Stimulated activated CD8-positive, alpha-beta memory T cell treated with anti-CD3 and anti-CD28 coated beads, Interleukin-4, amount 100 ng/mL, for 1 hour (primary cell): ENCODE measurements at regions not wholly inside any gene's neighbourhood (a gene's known extent, or its start where the extent isn't known, plus 50 kb on each side); places are given as distances from the start of the nearest gene placed in this dataset.

ENCODE experiments used
- DNase-seq, 2 donors: peaks; one replicate each; pipeline ENCODE4 v3.0.0-alpha.2; 2020; ENCODE audit warnings: low read depth in 2 of 2, low spot score in 1 of 2

DNA sequence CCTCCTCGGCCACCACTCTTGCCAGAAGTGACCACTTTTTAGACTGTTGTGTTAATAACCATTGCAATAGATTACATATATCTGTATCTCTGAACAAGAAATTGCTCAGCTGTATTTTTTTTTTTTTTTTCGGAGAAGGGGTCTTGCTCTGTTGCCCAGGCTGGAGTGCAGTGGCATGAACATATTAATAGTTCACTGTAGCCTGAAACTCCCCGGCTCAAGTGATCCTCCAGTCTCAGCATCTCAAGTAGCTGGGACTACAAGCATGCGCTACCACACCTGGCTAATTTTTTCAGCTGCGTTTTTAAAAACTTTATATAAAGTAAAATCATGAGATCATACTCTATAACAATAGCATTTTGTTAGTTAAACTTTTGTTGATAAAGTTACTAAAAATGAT lies 609.0 kb downstream of the ZNF385D start:
- no peak for DNase-seq

DNA sequence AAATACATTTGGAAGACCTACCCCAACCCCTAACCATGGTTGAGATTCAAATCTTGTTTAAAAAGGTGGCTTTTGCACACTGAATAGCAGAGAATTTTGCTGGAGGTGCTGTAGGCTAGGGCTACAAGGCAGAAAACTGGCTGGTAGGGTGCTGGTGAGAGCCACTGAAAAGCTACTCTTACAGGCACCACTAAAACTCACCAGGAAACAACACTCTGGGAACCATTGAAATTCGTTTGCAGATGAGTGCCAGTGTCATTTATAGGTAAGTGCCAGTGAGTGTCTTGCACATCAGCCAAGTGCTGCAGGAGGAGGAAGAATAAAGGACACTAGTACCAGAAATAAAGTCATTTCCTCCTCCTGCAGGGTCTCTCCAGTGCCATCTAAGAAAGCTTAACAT lies 610.2 kb downstream of the ZNF385D start:
- DNase-seq = no peak

DNA sequence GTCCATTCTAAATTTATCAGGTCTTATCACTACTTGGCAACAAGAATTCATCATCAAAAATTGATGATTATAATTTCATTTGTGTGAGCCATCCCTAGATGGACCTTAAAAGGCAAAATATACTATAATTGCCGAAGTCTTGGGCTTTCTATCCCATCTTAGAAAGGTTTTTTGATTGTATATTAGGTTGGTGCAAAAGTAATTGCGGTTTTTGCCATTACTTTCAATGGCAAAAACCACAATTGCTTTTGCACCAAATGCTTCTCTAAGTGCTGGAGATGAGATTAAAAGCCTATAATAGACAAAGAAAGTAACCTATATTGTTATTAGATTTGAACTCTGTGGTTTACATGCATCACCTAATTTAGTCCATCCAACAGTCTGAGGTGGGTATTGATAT lies 612.9 kb downstream of the ZNF385D start:
- no peak for DNase-seq

DNA sequence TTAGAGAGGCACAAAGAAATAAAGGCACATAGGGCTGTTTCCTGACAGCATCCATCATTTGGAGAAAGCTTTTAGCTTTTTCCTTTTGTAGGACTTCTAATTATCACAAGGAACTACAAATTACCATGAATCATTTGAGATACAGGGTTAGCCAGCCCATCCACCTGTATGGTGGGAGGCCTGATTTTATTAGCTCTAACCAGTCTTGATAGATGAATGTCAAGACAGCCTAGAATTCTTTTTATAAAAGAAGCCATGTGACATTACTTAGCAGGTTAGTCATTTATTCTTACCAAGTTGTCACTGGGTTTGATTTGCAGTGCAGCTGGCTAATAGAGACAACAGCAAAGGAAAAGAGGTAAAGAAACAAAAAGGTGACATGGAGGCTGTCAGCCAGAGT lies 618.1 kb downstream of the ZNF385D start:
- no peak for DNase-seq

DNA sequence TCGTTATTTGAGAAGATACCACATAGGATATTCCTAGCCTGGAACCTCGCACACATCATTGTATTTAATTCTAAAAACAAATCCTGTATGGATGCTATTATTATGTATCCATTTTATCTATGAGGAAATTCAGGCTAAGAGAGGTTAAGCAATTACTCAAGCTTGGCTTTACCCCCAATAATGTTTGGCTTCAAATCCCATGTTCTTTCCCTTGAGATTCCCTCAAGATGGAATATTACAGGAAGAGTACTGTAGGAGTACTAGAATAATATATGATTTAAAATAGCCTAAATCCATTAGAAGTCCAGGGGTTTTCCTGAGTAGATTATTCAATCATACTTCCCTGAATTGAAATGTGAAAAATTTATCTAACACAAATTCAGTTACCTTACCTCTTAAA lies 630.2 kb downstream of the ZNF385D start:
- DNase-seq = no peak

DNA sequence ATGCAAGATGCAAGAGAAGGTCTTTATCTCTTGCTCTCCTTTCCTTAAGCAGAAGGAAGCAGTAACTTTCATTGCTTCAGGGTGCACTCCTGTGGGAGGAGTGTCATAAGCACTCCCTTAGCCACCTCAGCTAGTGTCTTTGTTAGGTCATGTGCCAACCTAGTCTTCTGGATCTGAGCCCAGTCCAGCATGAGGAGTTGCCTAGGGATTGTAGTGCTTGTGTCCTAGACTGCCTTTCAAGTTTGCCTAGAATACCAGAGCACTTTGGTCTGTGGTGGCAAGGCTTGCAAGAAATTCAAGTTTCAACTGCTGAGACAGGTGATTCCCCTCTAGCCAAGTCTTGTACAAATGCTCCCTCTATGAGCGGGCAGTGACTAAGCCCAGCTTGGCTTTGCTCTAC lies 633.6 kb downstream of the ZNF385D start:
- no peak for DNase-seq

DNA sequence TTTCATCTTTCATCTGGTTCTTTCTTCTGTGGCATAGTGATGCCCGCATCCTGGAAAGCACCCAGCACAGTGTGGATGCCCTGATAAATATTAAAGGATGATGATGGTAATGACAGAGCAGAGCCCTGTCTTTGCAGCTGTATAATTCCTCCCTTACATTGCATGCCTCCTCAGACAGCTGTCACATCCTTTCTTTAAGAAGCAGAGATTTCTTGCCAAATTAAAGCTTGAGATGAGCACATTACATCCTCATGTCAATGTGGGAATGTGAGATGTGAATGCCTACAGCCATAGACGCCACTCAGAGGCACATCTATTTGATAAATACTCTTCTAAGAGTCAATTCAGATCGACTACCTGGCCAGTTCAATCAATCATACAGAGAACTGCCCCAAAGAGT lies 642.0 kb downstream of the ZNF385D start:
- no peak for DNase-seq

DNA sequence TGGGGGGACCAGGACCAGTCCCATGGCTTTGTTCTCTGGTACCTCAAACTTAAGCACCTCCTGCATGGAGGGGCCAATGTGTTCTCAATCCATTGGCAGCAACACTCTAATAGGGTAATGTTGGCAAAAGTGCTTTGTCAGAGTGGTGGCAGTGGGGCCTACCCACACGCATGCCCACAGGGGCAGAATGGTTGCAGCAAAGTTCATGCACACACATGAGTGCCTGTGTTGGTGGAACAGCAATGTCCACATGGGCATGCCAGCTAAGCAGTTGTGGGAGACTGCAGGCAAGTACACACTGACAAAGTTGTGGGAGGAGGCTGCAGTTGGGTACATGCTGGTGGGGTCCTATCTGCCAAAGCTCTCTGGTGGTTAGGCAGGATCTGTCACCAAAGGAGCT lies 645.2 kb downstream of the ZNF385D start:
- DNase-seq = no peak

DNA sequence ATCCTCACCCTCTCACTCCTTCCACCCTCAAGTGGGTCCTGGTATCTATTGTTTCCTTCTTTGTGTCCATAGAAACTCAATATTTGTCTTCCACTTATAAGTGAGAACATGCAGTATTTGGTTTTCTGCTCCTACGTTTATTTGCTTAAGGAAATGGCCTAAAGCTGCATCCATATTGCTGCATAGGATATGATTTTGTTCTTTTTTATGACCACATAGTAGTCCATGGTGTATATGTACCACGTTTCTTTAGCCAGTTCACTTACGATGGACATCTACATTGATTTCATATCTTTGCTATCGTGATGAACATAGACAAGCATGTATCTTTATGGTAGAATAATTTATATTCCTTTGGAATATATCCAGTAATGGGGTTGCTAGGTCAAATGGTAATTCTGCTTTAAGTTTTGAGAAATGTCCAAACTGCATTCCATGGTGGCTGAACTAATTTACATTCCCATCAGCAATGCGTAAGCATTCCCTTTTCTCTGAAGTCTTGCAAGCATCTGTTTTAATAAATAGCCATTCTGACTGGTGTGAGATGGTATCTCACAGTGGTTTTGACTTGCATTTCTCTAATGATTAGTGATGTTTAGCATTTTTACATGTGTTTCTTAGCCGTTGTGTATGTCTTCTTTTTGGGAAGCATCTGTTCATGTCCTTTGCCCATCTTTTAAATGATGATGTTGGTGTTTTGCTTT lies 650.2 kb downstream of the ZNF385D start:
- DNase-seq = no peak

DNA sequence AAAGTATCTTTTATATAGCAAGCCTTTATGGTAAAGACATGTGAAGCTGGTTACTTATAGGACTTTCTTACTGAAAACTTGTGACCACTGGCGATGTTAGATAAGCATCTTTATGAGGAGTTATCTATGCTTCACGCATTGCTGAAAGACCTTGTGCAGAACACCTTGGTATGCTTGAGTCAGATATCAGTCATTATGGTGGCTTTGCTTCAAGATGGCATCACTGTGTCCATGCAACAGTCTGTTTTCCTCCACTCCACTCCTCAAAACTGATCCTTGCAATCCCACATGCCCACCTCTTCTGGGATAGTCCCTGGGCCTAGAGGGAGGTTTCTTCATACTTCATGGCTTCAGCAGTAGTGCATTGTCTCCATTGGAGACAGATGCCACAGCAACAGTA lies 656.3 kb downstream of the ZNF385D start:
- no peak for DNase-seq

DNA sequence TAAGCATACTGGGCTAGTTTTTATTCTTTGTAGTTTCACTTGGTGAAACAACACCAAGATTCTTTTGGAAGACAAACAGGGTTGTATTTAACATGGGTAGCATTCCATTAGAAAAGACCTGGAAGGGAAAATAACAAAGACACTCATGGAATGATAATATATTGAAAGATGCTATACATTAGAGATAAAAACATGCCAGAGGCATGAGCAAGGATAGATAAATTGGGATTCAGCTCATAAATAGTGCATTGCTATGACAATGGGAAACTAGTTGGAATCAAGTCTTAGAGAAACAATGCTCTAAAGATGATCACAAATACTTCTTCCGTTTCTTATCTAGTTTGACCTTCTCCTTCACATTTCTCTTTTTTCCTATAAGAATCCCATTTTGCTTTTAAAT lies 677.4 kb downstream of the ZNF385D start:
- no peak for DNase-seq

DNA sequence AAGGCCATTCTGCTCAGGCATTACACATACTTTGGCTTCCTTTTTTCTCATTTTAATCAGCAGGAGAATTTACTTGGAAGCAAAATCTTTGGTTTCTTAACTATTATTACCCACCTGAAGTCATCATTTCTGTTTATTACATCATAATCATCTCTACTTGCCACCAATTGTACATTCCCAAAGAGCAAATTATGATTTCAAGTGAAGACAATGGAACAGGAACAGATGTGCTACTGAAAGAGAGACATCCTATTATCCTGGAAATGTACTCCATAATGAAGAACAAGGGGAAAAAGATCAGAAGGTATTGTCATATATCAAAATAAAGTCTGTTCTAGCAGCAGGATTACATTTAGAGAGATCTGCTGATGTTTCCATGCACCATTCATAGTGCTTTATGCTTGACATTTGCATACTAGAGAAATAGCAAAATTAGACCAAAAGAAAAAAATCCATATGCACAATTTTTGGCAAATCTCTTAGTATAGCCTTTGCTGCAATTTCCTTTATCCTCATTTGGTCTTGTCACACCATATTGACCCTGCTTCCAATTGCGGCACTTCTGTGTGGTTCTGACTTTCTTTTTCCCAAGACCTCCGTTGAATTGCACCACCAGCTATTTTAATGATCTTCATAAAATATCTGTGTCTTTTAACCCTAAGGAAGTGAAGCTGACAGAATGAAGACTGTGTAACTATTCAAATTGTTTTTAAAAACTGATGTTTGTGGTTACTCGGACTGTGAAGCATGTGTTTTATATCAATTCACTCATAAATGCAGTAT lies 683.8 kb downstream of the ZNF385D start:
- no peak for DNase-seq

DNA sequence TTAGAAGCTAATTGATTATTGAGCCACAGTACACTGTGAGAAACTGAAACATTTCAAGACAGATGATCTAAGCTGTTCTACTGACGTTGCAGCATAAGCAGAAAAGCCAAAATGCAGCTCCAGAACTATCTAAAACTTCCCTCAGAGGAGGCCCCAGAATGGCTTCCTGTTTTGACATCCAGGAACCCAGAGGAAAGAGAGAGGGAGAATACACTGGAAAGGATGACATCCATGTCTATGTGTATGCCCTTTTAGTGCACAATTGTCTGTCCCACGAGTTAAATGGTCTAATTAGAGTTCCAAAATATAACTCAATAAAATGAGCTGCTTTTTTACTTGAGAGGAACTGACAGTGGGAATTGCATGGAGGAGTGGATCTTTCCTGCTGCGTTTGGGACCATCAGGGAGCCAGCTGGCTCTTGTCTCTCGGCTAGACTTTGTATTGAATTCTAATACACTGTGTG lies 688.1 kb downstream of the ZNF385D start:
- DNase-seq = no peak

DNA sequence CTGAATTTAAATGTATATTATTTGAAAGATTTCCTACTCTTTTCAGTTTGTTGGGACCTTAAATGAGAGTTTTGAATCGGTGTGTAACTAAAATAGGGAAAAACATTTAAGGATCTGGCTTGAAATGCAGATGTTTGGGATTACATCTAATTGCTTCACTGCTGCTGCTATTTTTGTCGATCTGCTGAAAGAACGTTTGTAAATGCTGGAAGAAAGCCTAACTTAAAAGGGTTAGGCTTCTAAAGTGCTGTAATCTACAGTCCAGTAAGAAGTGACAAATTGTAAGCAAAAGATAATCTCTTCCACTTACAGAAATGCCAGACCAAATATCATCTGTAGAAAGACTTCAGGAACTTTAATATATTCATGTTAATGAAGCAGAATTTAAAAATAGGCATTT lies 691.6 kb downstream of the ZNF385D start:
- no peak for DNase-seq

DNA sequence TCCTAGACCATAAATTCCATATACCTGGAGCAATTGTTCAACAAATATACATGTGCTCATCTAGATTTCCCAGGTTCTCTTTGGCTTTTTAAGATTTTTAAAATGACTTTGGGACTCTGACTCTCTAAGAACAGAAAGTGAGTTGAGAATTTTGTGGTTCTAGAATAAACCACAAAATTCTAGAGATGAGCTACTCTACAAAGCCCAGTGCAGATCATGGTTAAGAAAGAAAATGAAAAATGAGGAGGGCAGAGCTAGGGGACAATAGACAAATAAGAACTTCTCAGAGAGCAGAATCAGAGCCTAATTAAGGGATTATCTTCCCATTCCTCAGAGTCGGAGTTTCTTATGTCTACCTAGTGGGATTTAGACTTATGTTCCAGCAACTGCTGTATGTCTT lies 694.7 kb downstream of the ZNF385D start:
- DNase-seq = no peak

DNA sequence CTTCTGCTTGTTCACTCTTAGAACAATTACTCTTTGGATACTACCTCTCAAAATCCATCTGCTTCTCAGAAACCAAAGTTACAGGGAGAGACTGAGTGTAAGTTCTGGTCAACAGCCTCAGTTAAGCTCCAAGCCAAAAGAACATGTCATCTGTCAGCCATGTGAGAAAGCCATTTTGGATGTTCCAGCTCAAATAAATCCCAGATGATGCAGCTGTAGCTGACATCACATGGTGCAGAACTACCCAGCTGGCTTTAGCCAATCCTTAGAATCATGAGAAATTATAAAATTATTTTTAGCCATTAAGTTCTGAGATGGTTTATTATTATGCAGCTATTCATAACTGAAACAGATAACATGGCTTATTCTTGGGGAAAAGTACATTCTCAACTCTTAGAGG lies 696.0 kb downstream of the ZNF385D start:
- DNase-seq = no peak

DNA sequence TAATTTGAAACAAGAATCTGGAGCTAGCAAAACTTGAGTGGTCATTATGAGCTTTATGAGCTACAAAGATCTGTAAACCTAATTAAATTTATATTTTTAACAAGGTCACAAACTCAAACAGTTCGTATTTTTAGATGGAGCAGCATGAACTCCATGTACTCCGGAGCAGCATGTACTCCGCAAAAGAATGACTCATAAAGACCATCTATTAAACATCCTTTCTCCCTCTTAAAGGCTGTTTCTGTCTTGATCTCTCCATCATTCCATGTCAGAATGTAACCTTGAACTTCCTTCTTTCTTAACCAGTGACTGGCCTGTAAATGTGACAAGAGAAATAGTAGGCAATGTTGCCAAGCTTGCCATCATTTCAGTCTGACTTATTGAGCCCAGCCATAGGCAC lies 696.9 kb downstream of the ZNF385D start:
- no peak for DNase-seq

DNA sequence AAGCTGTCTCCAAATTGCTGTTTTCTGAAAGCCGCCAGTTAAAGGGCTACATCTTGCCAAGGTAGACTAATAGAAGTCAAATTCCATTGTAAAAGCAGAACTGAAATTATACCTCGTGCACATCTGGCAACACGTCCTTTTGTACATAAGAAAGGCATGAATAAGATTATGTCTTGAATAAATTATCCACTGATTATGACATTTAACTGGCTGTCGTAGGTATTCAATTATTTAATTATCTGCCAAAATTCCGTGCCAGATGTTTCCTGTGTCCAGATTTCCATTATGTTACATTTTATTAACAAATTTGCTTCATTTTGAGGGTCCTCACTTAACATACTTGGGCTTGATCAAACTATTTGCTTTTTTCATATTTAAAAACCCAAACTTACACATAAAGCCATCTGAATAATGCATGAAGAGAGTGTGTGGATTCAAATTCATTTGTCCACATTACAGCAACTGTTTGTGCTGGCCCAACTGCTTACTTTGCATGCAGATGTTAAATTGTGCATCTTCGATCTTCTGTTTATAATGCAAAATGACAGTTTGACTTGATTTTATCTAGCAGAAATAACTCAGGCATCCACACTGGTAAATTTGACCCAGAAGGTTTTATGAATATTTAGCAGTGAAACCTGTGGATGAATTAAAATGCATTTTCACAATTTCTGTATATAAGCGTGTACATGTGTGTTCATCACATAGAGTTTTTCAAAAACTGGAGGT lies 701.5 kb downstream of the ZNF385D start:
- no peak for DNase-seq

DNA sequence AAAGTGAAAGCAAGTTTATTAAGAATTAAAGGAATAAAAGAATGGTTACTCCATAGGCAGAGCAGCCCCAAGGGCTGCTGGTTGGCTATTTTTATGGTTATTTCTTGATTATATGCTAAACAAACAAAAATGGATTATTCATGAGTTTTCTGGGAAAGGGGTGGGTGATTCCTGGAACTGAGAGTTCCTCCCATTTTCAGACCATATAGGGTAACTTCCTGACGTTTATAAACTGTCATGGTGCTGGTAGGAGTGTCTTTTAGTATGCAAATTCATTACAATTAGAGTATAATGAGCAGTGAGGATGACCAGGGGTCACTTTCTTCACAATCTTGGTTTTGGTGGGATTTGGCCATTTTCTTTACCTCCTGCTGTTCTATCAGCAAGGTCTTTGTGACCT lies 707.9 kb downstream of the ZNF385D start:
- DNase-seq = no peak

DNA sequence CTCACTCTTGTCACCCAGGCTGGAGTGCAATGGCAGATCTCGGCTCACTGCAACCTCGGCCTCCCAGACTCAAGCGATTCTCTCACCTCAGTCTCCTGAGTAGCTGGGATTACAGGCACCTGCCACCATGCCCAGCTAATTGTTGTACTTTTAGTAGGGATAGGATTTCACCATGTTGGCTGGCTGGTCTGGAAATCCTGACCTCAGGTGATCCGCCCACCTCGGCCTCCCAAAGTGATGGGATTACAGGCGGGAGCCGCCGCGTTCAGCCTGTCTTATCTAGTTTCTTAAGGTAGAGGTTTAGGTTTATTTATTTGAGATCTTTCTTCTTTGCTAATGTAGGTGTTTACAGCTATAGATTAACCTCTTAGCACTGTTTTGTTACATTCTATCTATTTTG lies 708.8 kb downstream of the ZNF385D start:
- no peak for DNase-seq

DNA sequence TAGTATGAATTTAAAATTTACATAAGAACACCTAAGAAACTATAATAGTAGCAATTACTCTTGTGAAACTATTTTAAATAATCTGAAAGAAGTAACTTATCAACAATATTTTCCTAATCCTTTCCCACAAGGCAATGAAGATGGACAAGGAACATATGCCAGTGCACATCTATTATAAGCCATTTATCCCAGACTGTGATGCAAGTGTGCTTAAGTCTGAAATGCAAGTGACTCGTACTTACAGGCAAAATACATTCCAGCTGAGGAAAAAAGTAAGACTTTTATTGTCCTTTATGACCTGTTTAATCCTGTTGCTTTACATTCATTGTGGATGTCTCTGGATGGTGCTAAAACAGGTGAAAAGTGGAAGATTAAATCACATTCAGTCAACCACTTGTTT lies 709.4 kb downstream of the ZNF385D start:
- no peak for DNase-seq

DNA sequence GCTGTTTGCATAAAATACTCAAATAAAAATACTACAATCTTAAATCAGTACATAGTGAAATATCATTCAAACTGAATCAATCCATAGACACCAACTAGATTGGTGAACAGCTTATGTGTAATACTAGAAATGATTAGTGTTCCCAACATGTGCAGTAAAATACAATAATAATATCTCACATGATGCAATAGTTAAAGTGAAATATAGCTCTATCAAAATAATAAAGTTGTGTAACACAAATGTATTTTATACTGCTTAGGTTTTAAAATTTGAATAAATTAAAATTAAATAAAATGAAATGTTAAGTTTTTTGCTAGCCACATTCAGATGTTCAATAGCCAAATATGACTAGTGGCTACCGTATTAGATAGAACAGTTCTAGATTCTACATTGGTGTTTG lies 714.1 kb downstream of the ZNF385D start:
- no peak for DNase-seq
